GM19467 (cell line): ENCODE measurements at regions not wholly inside any gene's neighbourhood (a gene's known extent, or its start where the extent isn't known, plus 50 kb on each side); places are given as distances from the start of the nearest gene placed in this dataset.
"Not testable (repeated sequence)": the region's sequence is repeated elsewhere in the genome, so short reads cannot be mapped to it uniquely, and the experiment has no call there.

ENCODE experiments used
- ATAC-seq: cut with Tn5 transposase; IDR thresholded peaks from one replicate; pipeline ENCODE4 v1.9.1; 2021; ENCODE audit warnings: mild to moderate bottlenecking, moderate library complexity; ENCODE audit not compliant: unreplicated experiment

DNA sequence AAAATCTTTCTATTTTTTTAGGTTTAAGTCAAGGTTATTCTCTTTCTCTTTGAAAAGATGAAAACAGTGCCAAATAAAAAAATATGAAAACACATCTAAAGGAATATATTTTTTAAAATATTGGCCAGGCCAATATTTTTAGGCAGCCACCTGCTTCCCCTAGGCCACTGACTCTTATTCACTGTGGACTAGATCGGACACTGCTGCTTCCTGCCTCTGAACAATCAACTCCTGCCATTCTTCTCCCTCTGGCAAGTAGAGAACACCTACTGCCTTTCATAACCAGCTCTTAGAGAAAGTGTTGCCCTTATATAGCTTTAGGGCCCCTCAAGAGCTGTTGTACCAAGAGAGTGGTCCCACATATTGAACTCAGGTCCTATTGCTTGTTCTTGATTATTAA, 529.2 kb downstream of the RAPGEF2 start:
- ATAC-seq: no peak

GRCh38 chr4:159639671-159640323, 536.9 kb downstream of the RAPGEF2 start:
- no peak for ATAC-seq

DNA sequence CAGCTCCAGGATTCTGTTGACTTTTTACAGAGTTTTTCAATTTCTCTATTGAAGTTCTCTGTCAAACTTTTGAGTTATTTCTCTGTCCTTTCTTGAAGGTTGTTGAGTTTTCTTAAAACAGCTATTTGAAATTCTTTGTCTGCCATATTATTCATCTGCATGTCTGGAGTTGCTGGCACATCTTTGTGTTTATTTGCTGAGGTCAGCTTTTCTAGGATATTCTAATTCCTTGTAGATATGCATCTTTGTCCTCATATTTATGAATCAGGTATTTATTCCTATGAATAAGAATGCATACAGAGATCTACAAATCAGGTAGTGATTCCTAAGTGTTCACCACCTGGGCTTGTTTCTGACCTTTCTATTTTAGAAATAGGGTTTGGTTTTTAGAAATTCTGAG, 546.4 kb downstream of the RAPGEF2 start:
- no peak for ATAC-seq

DNA sequence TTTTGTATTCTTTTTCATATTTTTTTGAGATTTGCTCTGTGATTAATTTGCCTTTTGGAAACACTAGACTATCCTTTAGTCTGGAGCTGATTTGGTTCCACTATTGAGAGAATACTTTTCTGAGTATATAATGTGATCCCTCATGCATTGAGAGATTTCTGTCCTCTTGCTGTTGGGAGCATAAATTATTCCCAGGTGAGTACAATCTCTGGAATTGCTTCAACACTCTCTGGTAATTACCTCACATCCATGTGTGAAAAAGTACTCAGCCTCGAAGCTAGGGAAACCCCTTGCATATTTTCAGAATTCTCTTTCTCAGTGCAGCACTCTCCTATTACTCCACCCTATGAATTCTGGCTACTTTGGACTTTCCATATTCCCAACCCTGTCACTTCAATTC, 550.0 kb downstream of the RAPGEF2 start:
- no peak for ATAC-seq

GRCh38 chr4:159655547-159655946, 552.7 kb downstream of the RAPGEF2 start:
- no peak for ATAC-seq

DNA sequence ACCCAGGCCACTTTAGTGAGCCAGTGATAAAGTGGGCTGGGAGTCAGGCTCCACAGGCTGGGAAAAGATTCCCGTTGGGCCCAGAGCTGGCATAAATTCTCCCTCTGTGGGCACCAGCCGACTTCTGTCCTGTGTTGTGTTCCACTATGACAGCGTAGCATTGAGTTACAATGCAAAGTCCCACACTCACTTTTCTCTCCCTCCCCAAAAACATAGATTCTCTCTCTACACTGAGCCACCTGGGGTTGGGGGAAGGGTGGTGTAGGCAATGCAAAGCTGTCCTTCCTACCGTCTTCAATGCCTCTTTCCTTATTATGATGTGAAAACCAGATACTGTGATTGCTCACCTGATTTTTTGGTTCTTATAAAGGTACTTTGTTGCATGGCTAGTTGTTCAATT, 566.2 kb downstream of the RAPGEF2 start:
- ATAC-seq: no peak

DNA sequence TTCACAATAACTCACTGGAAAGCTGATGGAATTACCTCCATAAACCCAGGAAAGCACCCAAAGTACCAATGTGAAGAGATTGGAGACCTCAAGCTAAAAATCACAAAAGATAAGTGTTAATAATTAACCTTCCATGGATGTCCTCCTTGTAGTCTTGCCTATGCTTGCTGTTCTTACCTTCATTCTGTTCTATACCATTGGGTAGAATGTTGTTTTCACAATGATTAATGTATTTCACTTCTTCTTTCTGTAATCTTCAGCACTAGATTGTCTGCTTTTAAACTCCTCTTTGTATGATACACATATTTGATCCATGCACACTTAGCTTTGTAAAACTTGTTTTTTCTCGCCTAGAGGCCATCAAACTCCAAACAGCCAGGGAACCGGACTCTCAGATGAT, 570.3 kb downstream of the RAPGEF2 start:
- no peak for ATAC-seq

- ATAC-seq: no peak
These were observed 571.4 kb downstream of the RAPGEF2 start for GRCh38 chr4:159674241-159674640.

DNA sequence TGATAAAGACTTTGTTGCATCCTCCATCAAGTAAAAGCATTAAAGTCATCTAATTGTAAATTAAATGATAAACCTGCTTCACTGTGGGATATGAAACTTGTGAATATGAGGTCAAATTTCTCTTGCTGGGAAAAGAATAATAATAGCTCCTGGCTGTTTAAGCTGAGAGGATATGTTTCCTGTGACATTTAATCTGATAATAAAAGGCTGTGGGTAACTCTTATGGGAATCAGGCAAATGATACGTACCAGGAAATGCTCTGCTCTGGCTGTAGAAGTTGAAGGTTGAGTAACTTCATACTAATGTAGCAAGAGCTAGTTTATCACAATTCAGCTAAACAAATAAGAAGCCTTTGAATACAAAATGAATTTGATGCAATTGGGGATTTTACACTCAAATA, 574.6 kb downstream of the RAPGEF2 start:
- no peak for ATAC-seq

- no peak for ATAC-seq
These were observed 580.1 kb downstream of the RAPGEF2 start for GRCh38 chr4:159682996-159683395.

DNA sequence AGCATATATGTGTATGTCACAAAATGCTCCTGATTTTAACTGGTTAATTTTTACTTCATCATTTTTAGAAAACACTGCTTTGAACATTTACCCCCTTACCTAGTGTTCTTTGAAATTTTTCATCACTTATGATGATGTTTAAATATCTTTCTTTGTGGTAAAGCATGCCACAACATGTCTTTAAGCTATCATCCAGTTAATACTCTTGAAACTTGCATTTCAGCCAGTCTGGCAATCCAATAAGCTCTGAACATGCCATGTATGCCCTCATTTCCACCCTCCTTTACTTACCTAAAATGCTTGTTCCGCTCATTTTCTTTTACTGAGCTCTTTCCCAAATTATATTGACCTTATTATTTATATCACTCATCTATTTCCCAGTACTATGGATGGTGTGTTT, 581.2 kb downstream of the RAPGEF2 start:
- ATAC-seq: no peak

- no peak for ATAC-seq
These were observed 582.6 kb downstream of the RAPGEF2 start for GRCh38 chr4:159685340-159686092.

DNA sequence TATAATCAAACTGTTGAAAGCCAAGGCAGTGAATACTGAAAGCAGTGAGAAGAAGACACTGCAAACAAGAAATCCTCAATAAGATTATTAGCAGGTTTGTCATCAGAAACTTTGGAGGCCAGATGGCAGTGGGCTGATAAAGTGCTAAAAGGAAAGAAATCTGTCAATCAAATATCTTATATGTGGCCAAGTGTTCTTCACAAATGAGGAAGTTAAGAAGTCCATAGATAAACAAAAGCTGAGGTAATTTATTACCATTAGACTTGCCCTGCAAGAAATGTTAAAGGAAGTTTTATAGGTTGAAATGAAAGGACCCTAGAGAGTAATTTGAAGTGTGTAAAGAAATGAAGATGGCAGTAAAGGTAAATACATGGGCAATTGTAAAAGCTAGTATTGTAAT, 586.6 kb downstream of the RAPGEF2 start:
- ATAC-seq: no peak

DNA sequence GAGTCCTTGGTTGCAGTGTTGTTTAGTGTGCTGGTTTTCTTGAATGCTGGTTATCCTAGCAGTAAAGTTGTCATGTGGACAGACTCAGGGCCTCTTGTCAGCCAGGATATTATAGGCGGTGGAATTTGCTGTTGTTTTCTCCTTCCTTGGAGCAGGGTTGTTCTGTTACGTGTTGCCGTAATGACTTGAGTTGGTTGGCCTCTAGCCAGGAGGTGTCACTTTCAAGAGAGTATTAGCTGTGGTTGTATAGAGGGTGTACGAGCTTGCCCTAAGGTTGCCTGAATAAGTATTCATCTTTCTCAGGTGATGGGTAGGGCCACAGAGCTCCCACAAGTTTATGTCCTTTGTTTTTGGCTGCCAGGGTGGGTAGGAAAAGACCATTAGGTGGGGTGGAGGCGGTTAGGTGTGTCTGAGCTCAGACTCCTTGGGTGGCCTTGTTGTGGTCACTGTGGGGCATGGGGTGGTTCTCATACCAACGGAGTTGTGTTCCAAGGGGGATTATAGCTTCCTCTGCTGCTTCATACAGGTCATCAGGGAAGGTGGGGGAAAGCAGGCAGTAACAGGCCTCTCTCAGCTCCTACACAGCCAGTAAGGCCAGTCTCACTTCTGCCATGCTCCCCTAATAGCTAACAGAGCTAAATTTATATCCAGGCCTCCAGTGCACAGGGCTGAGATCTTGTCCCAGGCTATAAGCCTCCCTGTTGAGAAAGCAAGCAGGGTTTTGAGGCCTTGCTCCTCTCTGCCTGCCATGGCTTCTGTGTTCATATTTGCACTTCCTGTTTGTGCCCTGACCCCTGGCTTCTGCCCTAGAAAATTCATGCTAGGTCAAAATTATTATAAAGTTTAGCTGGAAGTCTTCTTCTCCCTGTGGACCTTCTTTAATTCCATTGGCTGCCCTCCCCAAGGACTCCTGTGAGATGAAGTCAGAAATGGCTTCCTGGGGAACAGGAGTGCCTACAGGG, 594.7 kb downstream of the RAPGEF2 start:
- no peak for ATAC-seq

- no peak for ATAC-seq
These were observed 595.5 kb downstream of the RAPGEF2 start for GRCh38 chr4:159698336-159698735.

DNA sequence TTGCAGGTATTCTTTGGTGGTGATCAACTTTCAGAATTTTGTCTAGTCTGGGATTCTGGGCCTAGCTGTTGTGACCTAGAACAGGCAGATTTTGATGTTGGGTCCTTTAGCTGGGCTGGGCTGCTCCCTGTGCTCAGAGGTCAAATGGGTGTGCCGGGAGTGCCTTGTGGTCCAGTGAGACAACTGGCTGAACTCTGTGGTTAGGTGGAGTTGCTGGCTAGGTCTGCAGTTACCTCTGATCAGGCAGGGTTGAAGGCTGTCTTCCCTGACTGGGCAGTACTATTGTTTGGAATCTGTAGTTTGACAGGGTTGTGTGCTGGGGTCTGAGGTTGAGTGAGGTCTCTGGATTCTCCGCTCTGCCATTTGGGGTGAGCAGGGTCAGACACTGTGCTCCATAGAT, 599.3 kb downstream of the RAPGEF2 start:
- ATAC-seq: no peak

DNA sequence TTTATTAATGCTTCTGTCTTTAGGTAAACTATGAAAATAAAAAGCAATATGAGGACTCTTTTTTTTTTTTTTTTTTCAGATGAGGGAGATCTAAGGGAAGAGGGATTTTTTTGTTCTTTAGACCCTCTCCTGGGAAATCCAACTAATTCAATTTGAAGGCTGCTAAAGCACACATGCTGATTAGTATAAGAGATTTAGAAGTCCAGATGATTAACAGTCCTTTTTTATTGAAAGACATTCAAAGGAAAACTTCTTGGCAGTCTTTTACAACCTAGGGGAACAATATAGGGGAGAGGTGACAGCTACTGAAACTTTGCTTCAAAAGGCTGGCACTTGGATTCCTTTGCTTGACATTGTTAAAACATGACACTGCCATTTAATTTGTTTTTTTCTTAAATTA, 602.5 kb downstream of the RAPGEF2 start:
- no peak for ATAC-seq

DNA sequence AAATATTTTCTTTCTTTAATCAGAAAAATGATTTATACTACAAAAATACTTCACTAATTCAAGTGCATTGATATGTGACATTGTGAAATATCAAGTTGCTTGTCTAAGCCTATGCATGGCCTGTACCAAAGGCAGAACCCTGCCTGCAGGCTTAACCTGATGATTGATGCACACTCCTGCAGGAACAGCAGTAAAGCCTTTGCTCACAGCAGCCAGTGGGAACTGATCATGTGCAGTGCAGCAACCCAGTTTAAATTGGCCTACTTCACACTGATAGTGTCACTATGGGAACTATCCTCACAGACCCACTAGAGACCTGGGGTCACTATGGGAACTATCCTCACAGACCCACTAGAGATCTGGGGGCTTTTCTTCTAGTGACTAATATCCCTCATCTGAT, 603.8 kb downstream of the RAPGEF2 start:
- ATAC-seq: no peak

DNA sequence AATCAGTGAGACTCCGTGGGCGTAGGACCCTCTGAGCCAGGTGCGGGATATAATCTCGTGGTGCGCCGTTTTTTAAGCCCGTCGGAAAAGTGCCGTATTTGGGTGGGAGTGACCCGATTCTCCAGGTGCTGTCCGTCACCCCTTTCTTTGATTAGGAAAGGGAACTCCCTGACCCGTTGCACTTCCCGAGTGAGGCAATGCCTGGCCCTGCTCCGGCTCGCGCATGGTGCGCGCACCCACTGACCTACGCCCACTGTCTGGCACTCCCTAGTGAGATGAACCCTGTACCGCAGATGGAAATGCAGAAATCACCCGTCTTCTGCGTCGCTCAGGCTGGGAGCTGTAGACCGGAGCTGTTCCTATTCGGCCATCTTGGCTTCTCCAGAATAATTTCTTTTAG, 612.3 kb downstream of the RAPGEF2 start:
- not testable (repeated sequence) for ATAC-seq

DNA sequence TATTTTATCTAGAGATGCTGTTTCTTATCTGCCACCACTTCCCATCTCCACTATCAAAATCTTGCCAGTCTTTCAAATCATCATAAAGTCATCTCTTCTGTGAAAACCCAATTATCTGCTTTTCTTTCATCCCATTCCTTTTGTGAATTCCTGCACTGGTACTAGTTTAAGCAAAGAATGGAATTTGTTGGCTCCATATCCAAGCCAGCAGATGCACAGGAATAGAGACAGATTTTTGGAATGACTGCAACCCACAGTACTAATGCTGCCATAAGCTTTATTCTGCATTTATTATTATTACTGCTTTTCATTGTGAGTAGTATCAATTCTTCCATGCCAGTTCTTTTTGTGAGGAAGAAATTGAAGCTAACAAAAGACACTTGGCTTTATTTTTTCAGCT, 616.7 kb downstream of the RAPGEF2 start:
- no peak for ATAC-seq

- no peak for ATAC-seq
These were observed 619.2 kb downstream of the RAPGEF2 start for GRCh38 chr4:159722052-159722451.

DNA sequence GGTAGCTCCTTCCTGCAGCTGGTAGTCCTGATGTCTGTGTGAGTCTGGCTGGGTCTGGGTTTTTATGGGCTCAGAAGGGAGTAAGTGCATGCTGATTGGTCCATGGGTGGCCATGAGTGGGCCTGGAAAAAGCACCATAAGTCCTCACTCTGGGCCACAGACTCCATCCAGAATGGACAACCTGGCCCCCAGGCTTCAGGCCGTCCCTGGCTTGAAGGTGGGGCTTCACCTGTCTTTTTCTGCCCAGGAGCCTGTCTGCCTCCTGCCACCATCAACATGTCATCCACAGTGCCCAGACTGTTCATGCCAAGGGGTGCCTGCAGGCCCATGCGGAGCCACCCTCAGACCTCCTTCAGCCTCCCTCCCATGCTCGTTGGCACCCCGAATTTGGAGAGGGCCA, 620.0 kb downstream of the RAPGEF2 start:
- no peak for ATAC-seq
